Lower lobe of right lung (tissue), 2 donors: ENCODE measurements at regions not wholly inside any gene's neighbourhood (a gene's known extent, or its start where the extent isn't known, plus 50 kb on each side); places are given as distances from the start of the nearest gene placed in this dataset.
"Not testable (repeated sequence)": the region's sequence is repeated elsewhere in the genome, so short reads cannot be mapped to it uniquely, and the experiment has no call there.

Experiments used
- ATAC-seq, 2 donors: fragments of 200-7000 bp; cut with Tn5 transposase; one replicate each; pipeline ENCODE4 v1.9.1; 2020 to 2022; ENCODE audit warnings: mild to moderate bottlenecking in 2 of 2, moderate library complexity in 2 of 2
- DNase-seq: peaks from one replicate; pipeline ENCODE4 v3.0.0-alpha.2; 2020
- H3K27ac ChIP-seq: fragments of 200-600 bp; one replicate; pipeline ENCODE4 v1.8.0; 2022
- H3K27me3 ChIP-seq: fragments of 200-600 bp; one replicate; pipeline ENCODE4 v1.8.0; 2022; ENCODE audit warnings: low read depth
- H3K36me3 ChIP-seq: fragments of 200-600 bp; one replicate; pipeline ENCODE4 v1.8.0; 2022; ENCODE audit warnings: mild to moderate bottlenecking
- H3K4me1 ChIP-seq: fragments of 200-600 bp; one replicate; pipeline ENCODE4 v1.8.0; 2022
- H3K4me3 ChIP-seq: fragments of 200-600 bp; one replicate; pipeline ENCODE4 v1.8.0; 2022; ENCODE audit warnings: mild to moderate bottlenecking
- H3K9me3 ChIP-seq: fragments of 200-600 bp; one replicate; pipeline ENCODE4 v1.8.0; 2022
- intact Hi-C: fragments of 100-400 bp; cut with DNase I; formaldehyde crosslinking; loops from one replicate; pipeline ENCODE4 v1.11.0; 2022
- TF ChIP-seq, protein P1 (sequence below): fragments of 200-600 bp; IDR thresholded peaks from one replicate; pipeline ENCODE4 v1.8.0; 2022; ENCODE audit warnings: antibody characterized with exemption, mild to moderate bottlenecking
- donor health status: DM: no; HTN: yes; CAD: no; lungs with severe emphysema.

DNA sequence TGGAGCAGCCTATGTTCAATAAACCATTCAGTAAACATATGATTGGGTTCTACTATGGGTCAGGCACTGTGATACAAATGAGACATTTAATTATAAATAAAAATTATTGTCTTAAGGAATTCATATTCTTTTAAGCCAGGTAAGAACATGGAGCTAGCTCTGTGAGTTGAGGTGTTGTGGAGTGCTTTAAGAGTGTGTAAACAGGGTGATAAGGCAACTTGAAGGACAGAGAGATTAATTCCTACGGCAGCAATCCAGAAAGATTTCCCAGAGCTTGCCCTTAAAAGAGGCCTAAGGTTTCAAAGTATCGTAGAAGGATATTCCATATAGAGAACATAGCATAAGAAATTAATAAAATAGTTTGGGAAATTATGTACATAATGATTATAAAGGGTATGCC, 126.4 kb upstream of the FAT3 start:
- Histone ChIP-seq H3K27ac (no peak overlapping the region), H3K36me3 (no peaks in the 10 kb centered on the region), H3K4me1 (no peaks in the 10 kb centered on the region), H3K9me3 (no peaks in the 10 kb centered on the region), H3K27me3 (no peaks in the 10 kb centered on the region), H3K4me3 (no peak overlapping the region)
- no peak for DNase-seq
- peak; percentile 79 to 87 for ATAC-seq
- TF ChIP-seq, protein P1, sequence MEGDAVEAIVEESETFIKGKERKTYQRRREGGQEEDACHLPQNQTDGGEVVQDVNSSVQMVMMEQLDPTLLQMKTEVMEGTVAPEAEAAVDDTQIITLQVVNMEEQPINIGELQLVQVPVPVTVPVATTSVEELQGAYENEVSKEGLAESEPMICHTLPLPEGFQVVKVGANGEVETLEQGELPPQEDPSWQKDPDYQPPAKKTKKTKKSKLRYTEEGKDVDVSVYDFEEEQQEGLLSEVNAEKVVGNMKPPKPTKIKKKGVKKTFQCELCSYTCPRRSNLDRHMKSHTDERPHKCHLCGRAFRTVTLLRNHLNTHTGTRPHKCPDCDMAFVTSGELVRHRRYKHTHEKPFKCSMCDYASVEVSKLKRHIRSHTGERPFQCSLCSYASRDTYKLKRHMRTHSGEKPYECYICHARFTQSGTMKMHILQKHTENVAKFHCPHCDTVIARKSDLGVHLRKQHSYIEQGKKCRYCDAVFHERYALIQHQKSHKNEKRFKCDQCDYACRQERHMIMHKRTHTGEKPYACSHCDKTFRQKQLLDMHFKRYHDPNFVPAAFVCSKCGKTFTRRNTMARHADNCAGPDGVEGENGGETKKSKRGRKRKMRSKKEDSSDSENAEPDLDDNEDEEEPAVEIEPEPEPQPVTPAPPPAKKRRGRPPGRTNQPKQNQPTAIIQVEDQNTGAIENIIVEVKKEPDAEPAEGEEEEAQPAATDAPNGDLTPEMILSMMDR = no peak
- intact Hi-C loops = no loop called here

DNA sequence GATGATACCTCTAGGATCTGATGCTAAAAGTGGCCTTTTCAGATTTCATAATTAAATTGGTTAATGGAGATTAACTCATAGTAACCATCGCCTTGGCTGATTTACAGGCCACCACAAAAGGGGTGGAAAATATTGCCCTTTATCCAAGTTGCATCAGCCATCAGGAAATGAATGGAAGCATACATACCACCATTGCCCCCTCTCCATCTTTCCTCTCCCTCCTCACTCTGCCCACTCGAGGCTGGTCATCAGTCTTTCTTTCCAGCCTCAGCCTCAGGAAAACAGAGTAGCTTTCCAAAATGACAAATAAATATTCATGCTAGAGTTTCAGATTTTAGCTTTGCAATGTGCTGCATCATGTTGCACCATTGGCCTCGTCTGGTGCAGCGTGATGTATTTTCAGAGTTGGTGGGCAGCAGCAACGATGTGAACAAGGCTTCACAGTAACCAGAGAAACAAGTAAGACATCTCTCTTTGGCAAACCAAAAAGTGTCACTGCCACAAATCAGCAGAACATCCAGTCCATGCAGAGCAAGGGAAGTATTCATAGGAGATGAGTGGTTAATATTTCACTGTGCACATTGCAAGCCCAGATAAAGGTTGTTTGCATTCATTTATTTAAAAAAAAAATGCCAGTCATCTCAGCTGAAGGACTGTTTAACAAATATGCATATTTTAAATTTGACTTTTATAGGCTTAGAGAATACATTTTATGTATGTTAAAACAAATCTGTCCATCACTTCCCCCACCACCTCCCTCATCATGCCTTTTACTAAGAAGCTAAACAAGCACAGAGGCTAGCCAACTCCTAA, 136.7 kb upstream of the FAT3 start:
- Histone ChIP-seq H3K4me1 (no peaks in the 10 kb centered on the region), H3K36me3 (no peaks in the 10 kb centered on the region), H3K27ac (no peak overlapping the region), H3K4me3 (no peak overlapping the region), H3K9me3 (no peaks in the 10 kb centered on the region), H3K27me3 (no peaks in the 10 kb centered on the region)
- no peak for DNase-seq
- intact Hi-C loops = no loop called here
- ATAC-seq = no peak
- TF ChIP-seq, protein P1 = no peak

DNA sequence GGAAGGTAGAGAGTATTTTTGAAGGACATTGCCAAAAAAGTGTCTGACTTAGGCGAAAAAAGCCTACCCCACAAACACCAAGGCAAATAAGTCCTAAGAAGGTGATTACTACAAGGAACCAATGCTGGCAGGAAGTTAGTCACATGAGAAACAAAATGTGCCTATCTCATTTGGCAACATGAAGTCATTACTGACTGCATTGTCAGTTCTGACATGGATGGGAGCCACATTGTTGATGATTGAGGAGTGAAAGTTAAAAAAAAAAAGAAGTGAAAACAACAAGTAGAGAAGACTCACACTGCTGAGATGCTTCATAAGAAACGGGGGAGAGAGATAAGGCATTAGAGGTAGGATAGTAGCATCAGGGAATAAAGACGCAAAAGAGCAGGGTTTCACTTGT, 141.5 kb upstream of the FAT3 start:
- H3K36me3 ChIP-seq = no peaks in the 10 kb centered on the region

DNA sequence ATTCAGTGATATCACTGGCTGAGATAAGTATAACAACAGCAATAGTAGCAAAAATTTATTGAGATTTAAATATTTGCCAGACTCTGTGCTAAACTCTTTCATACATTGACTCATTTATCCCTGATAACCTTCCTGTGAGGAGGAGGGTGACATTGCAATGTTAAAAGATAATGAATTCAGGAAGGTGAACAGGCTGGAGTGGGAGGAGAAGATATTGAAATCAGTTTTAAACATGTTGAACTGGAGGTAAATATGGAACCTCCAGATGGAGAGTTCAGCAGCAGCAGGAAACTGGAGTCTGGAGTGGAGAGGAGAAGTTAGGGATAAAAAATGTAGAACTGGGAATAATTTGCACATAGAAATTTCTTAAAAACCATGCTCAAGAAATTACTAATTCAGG, 142.0 kb upstream of the FAT3 start:
- intact Hi-C loops = no loop called here
- ATAC-seq (no peak), DNase-seq (no peak)
- no peaks in the 10 kb centered on the region for H3K9me3 ChIP-seq
- H3K27ac ChIP-seq = no peak overlapping the region
- no peak overlapping the region for H3K4me3 ChIP-seq
- H3K4me1 ChIP-seq = no peaks in the 10 kb centered on the region
- TF ChIP-seq, protein P1 = no peak
- no peaks in the 10 kb centered on the region for H3K27me3 ChIP-seq
- no peaks in the 10 kb centered on the region for H3K36me3 ChIP-seq

More for the DNA sequence above, 141.5 kb upstream of the FAT3 start:
- Histone ChIP-seq H3K4me1 (no peaks in the 10 kb centered on the region), H3K27me3 (no peaks in the 10 kb centered on the region), H3K9me3 (no peaks in the 10 kb centered on the region), H3K27ac (no peak overlapping the region), H3K4me3 (no peak overlapping the region)
- DNase-seq (no peak), ATAC-seq (no peak)
- TF ChIP-seq, protein P1 = no peak
- intact Hi-C loops = no loop called here

DNA sequence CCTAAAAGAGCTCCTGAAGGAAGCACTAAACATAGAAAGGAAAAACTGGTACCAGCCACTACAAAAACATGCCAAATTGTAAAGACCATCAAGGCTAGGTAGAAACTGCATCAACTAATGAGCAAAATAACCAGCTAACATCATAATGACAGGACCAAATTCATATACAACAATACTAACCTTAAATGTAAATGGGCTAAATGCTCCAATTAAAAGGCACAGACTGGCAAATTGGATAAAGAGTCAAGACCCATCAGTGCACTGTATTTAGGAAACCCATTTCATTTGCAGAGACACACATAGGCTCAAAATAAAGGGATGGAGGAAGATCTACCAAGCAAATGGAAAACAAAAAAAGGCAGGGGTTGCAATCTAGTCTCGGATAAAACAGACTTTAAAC, 150.1 kb upstream of the FAT3 start:
- ATAC-seq, H3K36me3 ChIP-seq, H3K4me3 ChIP-seq, H3K27ac ChIP-seq, H3K27me3 ChIP-seq, intact Hi-C loops, DNase-seq, H3K4me1 ChIP-seq: not testable (repeated sequence)
- peaks cover 14% of the 10 kb centered on the region for H3K9me3 ChIP-seq

DNA sequence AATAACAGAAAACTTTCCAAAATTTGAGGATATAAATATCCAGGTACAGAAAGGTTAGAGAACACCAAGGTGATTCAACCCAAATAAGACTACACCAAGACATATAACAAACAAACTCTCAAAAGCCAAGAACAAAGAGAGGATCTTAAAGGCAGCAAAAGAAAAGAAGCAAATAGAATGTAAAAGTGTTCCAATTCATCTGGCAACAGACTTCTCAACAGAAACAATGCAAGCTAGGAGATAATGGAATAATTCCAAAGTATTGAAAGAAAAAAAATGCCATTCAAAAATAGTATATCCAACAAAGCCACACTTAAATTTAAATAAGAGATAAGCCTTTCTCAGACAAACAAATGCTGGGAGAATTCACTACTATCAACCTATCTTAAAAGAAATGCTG, 153.0 kb upstream of the FAT3 start:
- TF ChIP-seq, protein P1 = no peak
- DNase-seq (no peak), ATAC-seq (no peak)
- Histone ChIP-seq H3K4me1 (no peaks in the 10 kb centered on the region), H3K4me3 (no peak overlapping the region), H3K27ac (no peak overlapping the region), H3K9me3 (peaks cover 14% of the 10 kb centered on the region), H3K36me3 (no peaks in the 10 kb centered on the region), H3K27me3 (no peaks in the 10 kb centered on the region)
- intact Hi-C loops = no loop called here
